Endothelial cell of umbilical vein (primary cell): ENCODE measurements at regions not wholly inside any gene's neighbourhood (a gene's known extent, or its start where the extent isn't known, plus 50 kb on each side); places are given as distances from the start of the nearest gene placed in this dataset.

ENCODE experiments used
- BruUV-seq: library from RNA; stranded (reverse); fragments of 400-500 nt; replicated peaks from 2 replicates; lab custom pipeline; 2021; lab: Mats Ljungman, UMichigan
- CTCF ChIA-PET: fragments of 300-600, 350-600 bp; sonication (Branson Sonifier 250); formaldehyde crosslinking; loops from one replicate; lab custom pipeline; 2021; ENCODE audit warnings: antibody characterized with exemption, inconsistent platforms; lab: Charles Lee
- POLR2A ChIA-PET: fragments of 300-600, 350-600 bp; sonication (Branson Sonifier 250); formaldehyde crosslinking; loops from one replicate; lab custom pipeline; 2021; ENCODE audit warnings: antibody characterized with exemption, inconsistent platforms; lab: Charles Lee
- DNase-seq: peaks from one replicate; pipeline ENCODE4 v3.0.0-alpha.2; 2011; ENCODE audit warnings: low read depth, low spot score
- FAIRE-seq: peaks from 2 replicates; lab custom pipeline; 2011; peaks lifted over from hg19 to GRCh38; lab: Jason Lieb, UNC
- H2AFZ ChIP-seq: 2 replicates; pipeline ENCODE4 v1.6.0; 2012; ENCODE audit warnings: low read depth, low read length, control low read depth, inconsistent platforms
- H3K27ac ChIP-seq: 2 replicates; pipeline ENCODE4 v1.5.1; 2011; ENCODE audit warnings: low read depth, mild to moderate bottlenecking, control low read depth, low read length, moderate library complexity; ENCODE audit not compliant: insufficient read depth
- H3K27me3 ChIP-seq, 2 experiments: 2 replicates each; pipeline versions ENCODE4 v1.6.0 to v1.6.1; 2011; ENCODE audit warnings: low read length in 2 of 2, mixed read lengths in 1 of 2; ENCODE audit not compliant: control insufficient read depth in 2 of 2, insufficient read depth in 2 of 2
- H3K36me3 ChIP-seq, 2 experiments: 2 replicates in 1 of 2; 3 replicates in 1 of 2; pipeline ENCODE4 v1.5.1; 2011; ENCODE audit warnings: low read length in 2 of 2, mild to moderate bottlenecking in 1 of 2, moderate library complexity in 1 of 2; ENCODE audit not compliant: control insufficient read depth in 2 of 2, insufficient read depth in 2 of 2; ENCODE audit errors: extremely low read depth in 1 of 2
- H3K4me1 ChIP-seq: 3 replicates; pipeline ENCODE4 v1.5.1; 2011; ENCODE audit warnings: mild to moderate bottlenecking, low read length; ENCODE audit not compliant: control insufficient read depth, insufficient read depth; ENCODE audit errors: extremely low read depth
- H3K4me2 ChIP-seq: 2 replicates; pipeline ENCODE4 v1.6.1; 2011; ENCODE audit warnings: low read length, control low read depth, mixed read lengths; ENCODE audit not compliant: insufficient read depth
- H3K4me3 ChIP-seq, 3 experiments: fragments of 200-600 bp in 1 of 3; sonication (generic), shearing (Covaris generic) in 1 of 3; replicated peaks in 1 of 3; 2 replicates each; pipeline ENCODE4 v1.5.1; 2011 to 2016; ENCODE audit warnings: control low read depth in 3 of 3, low read length in 3 of 3, mild to moderate bottlenecking in 2 of 3, inconsistent platforms in 1 of 3, low read depth in 1 of 3, moderate library complexity in 1 of 3; ENCODE audit not compliant: insufficient read depth in 1 of 3
- H3K79me2 ChIP-seq: 2 replicates; pipeline ENCODE4 v1.6.0; 2012; ENCODE audit warnings: low read length, inconsistent platforms; ENCODE audit not compliant: control insufficient read depth, insufficient read depth
- H3K9ac ChIP-seq: replicated peaks from 2 replicates; pipeline ENCODE3; 2011; ENCODE audit warnings: low read length, control low read depth; ENCODE audit not compliant: insufficient read depth; ENCODE audit errors: extremely low read depth
- H3K9me1 ChIP-seq: replicated peaks from 3 replicates; pipeline ENCODE4 v1.6.0; 2011; ENCODE audit warnings: mild to moderate bottlenecking, low read length; ENCODE audit not compliant: control insufficient read depth, insufficient read depth; ENCODE audit errors: extremely low read depth
- H3K9me3 ChIP-seq: replicated peaks from 2 replicates; pipeline ENCODE4 v1.5.1; 2012; ENCODE audit warnings: low read length, inconsistent platforms; ENCODE audit not compliant: control insufficient read depth, insufficient read depth
- H4K20me1 ChIP-seq: replicated peaks from 2 replicates; pipeline ENCODE3; 2011; ENCODE audit warnings: mild to moderate bottlenecking, low read length; ENCODE audit not compliant: control insufficient read depth, insufficient read depth; ENCODE audit errors: extremely low read depth
- CTCF ChIP-seq, 2 donors: IDR thresholded peaks; 1 replicate in 1 of 2; 2 replicates in 1 of 2; pipeline ENCODE4 v1.5.1; 2011; ENCODE audit warnings: low read length in 2 of 2, mild to moderate bottlenecking in 2 of 2, moderate library complexity in 2 of 2, control low read depth in 1 of 2, inconsistent platforms in 1 of 2, low read depth in 1 of 2; ENCODE audit not compliant: insufficient read depth in 1 of 2; ENCODE audit errors: extremely low read depth in 1 of 2
- EZH2 ChIP-seq: IDR thresholded peaks from 2 replicates; pipeline ENCODE4 v1.6.1; 2012; ENCODE audit warnings: borderline replicate concordance, low read depth, mild to moderate bottlenecking, moderate library complexity, low read length, inconsistent platforms; ENCODE audit not compliant: severe bottlenecking
- FOS ChIP-seq: IDR thresholded peaks from 2 replicates; pipeline ENCODE4 v1.6.1; 2011; ENCODE audit warnings: mild to moderate bottlenecking, low read length, moderate library complexity, borderline replicate concordance; ENCODE audit not compliant: insufficient read depth
- GATA2 ChIP-seq: IDR thresholded peaks from 2 replicates; pipeline ENCODE4 v1.7.0; 2011; ENCODE audit warnings: low read depth, mild to moderate bottlenecking, moderate library complexity, mixed read lengths, low read length; ENCODE audit not compliant: insufficient read length, insufficient read depth
- JUN ChIP-seq: IDR thresholded peaks from 2 replicates; pipeline ENCODE4 v1.6.1; 2011; ENCODE audit warnings: borderline replicate concordance, low read depth; ENCODE audit not compliant: insufficient read length, insufficient read depth
- MAX ChIP-seq: IDR thresholded peaks from 2 replicates; pipeline ENCODE4 v1.6.1; 2011; ENCODE audit not compliant: insufficient read depth, insufficient read length
- MYC ChIP-seq: IDR thresholded peaks from one replicate; pipeline ENCODE4 v1.6.1; 2011; ENCODE audit warnings: mild to moderate bottlenecking, low read depth, low read length
- POLR2A ChIP-seq: IDR thresholded peaks from 2 replicates; pipeline ENCODE4 v1.6.1; 2012; ENCODE audit warnings: low read depth, mild to moderate bottlenecking, control low read depth, low read length
- POLR2AphosphoS5 ChIP-seq: IDR thresholded peaks from 2 replicates; pipeline ENCODE4 v1.6.1; 2012; ENCODE audit warnings: low read depth, mild to moderate bottlenecking, control low read depth, low read length, moderate library complexity; ENCODE audit not compliant: insufficient read depth
- dilution Hi-C: fragments of 300-500 bp; cut with MboI; formaldehyde crosslinking; loops from one replicate; pipeline ENCODE4 v1.15.0; 2019; ENCODE audit warnings: low sequenced_read_pairs; ENCODE audit not compliant: extremely low pct_ligation_motif_present
- intact Hi-C: fragments of 100-400 bp; cut with micrococcal nuclease; formaldehyde crosslinking; loops from one replicate; pipeline ENCODE4 v1.10.0; 2022

- POLR2A ChIA-PET, result no interaction called here
- H3K36me3 ChIP-seq, result no peaks in the 10 kb centered on the region
- no TSS peak for BruUV-seq
- DNase-seq (no peak), FAIRE-seq (no peak)
- intact Hi-C loops (no loop called here), dilution Hi-C loops (no loop called here)
- CTCF ChIA-PET, result no interaction called here
- no peaks in the 10 kb centered on the region for H3K9me1 ChIP-seq
- no peak overlapping the region for H3K27ac ChIP-seq
- no peak overlapping the region for H2AFZ ChIP-seq
- H4K20me1 ChIP-seq, result no peaks in the 10 kb centered on the region
- H3K4me1 ChIP-seq, result no peaks in the 10 kb centered on the region
- no peaks in the 10 kb centered on the region for H3K79me2 ChIP-seq
- no peak overlapping the region for H3K4me2 ChIP-seq
- H3K4me3 ChIP-seq, result no peak overlapping the region
- H3K9me3 ChIP-seq, result no peaks in the 10 kb centered on the region
- no peak overlapping the region for H3K9ac ChIP-seq
- H3K27me3 ChIP-seq, result no peaks in the 10 kb centered on the region
- no peak for TF ChIP-seq GATA2
- no peak for TF ChIP-seq MAX
- TF ChIP-seq MYC, result no peak
- TF ChIP-seq EZH2, result no peak
- no peak for TF ChIP-seq CTCF (IDR thresholded peaks at IDR 0.05; ENCODE audit: extremely low read depth in 1 of 2, insufficient read depth in 1 of 2, low read depth in 1 of 2, low read length in 2 of 2)
- no peak for TF ChIP-seq FOS
- no peak for TF ChIP-seq POLR2AphosphoS5
- TF ChIP-seq POLR2A, result no peak
- TF ChIP-seq JUN, result no peak
Observed at GRCh38 chr2:242034996-242035814, 165.7 kb downstream of the RTP5 start.
